ENCODE measurements at regions not wholly inside any gene's neighbourhood (a gene's known extent, or its start where the extent isn't known, plus 50 kb on each side); places are given as distances from the start of the nearest gene placed in this dataset.

GRCh38 chr13:89822467-89822866, 1525.0 kb upstream of the MIR17HG start:
- H3K27me3 ChIP-seq: no peaks in the 10 kb centered on the region
- H3K27ac ChIP-seq: no peak overlapping the region
- TF ChIP-seq POLR2AphosphoS5 (IDR thresholded peaks at IDR 0.05; ENCODE audit: insufficient read depth in 1 of 2, low read depth in 1 of 2) (no peak), CTCF (IDR thresholded peaks at IDR 0.05) (no peak), POLR2A (IDR thresholded peaks at IDR 0.05) (no peak)
- no peaks in the 10 kb centered on the region for H3K4me1 ChIP-seq
- DNase-seq (ENCODE audit: extremely low spot score in 2 of 2): no peak
- no peak overlapping the region for H3K4me3 ChIP-seq
- no peaks in the 10 kb centered on the region for H3K36me3 ChIP-seq
- H3K9me3 ChIP-seq: no peaks in the 10 kb centered on the region
- intact Hi-C loops (cut with DNase I): no loop called here

- Histone ChIP-seq H3K27ac (no peak overlapping the region), H3K36me3 (no peaks in the 10 kb centered on the region), H3K27me3 (no peaks in the 10 kb centered on the region), H3K4me1 (no peaks in the 10 kb centered on the region), H3K4me3 (no peak overlapping the region), H3K9me3 (no peaks in the 10 kb centered on the region)
- no peak for TF ChIP-seq POLR2AphosphoS5 (IDR thresholded peaks at IDR 0.05; ENCODE audit: insufficient read depth in 1 of 2, low read depth in 1 of 2)
- TF ChIP-seq POLR2A (IDR thresholded peaks at IDR 0.05): no peak
- no peak for TF ChIP-seq CTCF (IDR thresholded peaks at IDR 0.05)
- intact Hi-C loops (cut with DNase I): no loop called here
- DNase-seq (ENCODE audit: extremely low spot score in 2 of 2): no peak
Measured at GRCh38 chr13:89827552-89827951, 1519.9 kb upstream of the MIR17HG start.

- intact Hi-C loops (cut with DNase I): no loop called here
- DNase-seq (ENCODE audit: extremely low spot score in 2 of 2): no peak
- H3K9me3 ChIP-seq: no peaks in the 10 kb centered on the region
- TF ChIP-seq CTCF (IDR thresholded peaks at IDR 0.05): no peak
- TF ChIP-seq POLR2AphosphoS5 (IDR thresholded peaks at IDR 0.05; ENCODE audit: insufficient read depth in 1 of 2, low read depth in 1 of 2): no peak
- no peak for TF ChIP-seq POLR2A (IDR thresholded peaks at IDR 0.05)
- H3K4me3 ChIP-seq: no peak overlapping the region
- no peaks in the 10 kb centered on the region for H3K4me1 ChIP-seq
- no peak overlapping the region for H3K27ac ChIP-seq
- no peaks in the 10 kb centered on the region for H3K27me3 ChIP-seq
- H3K36me3 ChIP-seq: no peaks in the 10 kb centered on the region
Measured at GRCh38 chr13:89828506-89828905, 1519.0 kb upstream of the MIR17HG start.

GRCh38 chr13:89831157-89831556, 1516.3 kb upstream of the MIR17HG start:
- DNase-seq (ENCODE audit: extremely low spot score in 2 of 2): no peak
- intact Hi-C loops (cut with DNase I): no loop called here
- no peak for TF ChIP-seq POLR2AphosphoS5 (IDR thresholded peaks at IDR 0.05; ENCODE audit: insufficient read depth in 1 of 2, low read depth in 1 of 2)
- TF ChIP-seq POLR2A (IDR thresholded peaks at IDR 0.05): no peak
- TF ChIP-seq CTCF (IDR thresholded peaks at IDR 0.05): no peak
- H3K36me3 ChIP-seq: no peaks in the 10 kb centered on the region
- H3K9me3 ChIP-seq: no peaks in the 10 kb centered on the region
- H3K4me3 ChIP-seq: no peak overlapping the region
- H3K27me3 ChIP-seq: no peaks in the 10 kb centered on the region
- H3K4me1 ChIP-seq: no peaks in the 10 kb centered on the region
- no peak overlapping the region for H3K27ac ChIP-seq

- H3K4me1 ChIP-seq: no peaks in the 10 kb centered on the region
- H3K27me3 ChIP-seq: no peaks in the 10 kb centered on the region
- H3K9me3 ChIP-seq: no peaks in the 10 kb centered on the region
- H3K4me3 ChIP-seq: no peak overlapping the region
- TF ChIP-seq POLR2A (IDR thresholded peaks at IDR 0.05) (no peak), POLR2AphosphoS5 (IDR thresholded peaks at IDR 0.05; ENCODE audit: insufficient read depth in 1 of 2, low read depth in 1 of 2) (no peak), CTCF (IDR thresholded peaks at IDR 0.05) (no peak)
- intact Hi-C loops (cut with DNase I): no loop called here
- H3K27ac ChIP-seq: no peak overlapping the region
- no peaks in the 10 kb centered on the region for H3K36me3 ChIP-seq
- no peak for DNase-seq (ENCODE audit: extremely low spot score in 2 of 2)
Measured at GRCh38 chr13:89832827-89833226, 1514.7 kb upstream of the MIR17HG start.

Measured in vagina (tissue), 2 donors.